ENCODE measurements at regions not wholly inside any gene's neighbourhood (a gene's known extent, or its start where the extent isn't known, plus 50 kb on each side); places are given as distances from the start of the nearest gene placed in this dataset.

- no peak overlapping the region for H3K9ac ChIP-seq (ENCODE audit: low read depth, low read length)
- H3K79me2 ChIP-seq (ENCODE audit: insufficient read depth, low read length) = no peaks in the 10 kb centered on the region
- no peak overlapping the region for H3K4me2 ChIP-seq (ENCODE audit: insufficient read depth, low read length)
- ATAC-seq (ENCODE audit: insufficient read depth, low read depth) (no peak), DNase-seq (no peak)
- no peak for TF ChIP-seq CTCF (IDR thresholded peaks at IDR 0.05; ENCODE audit: borderline replicate concordance, extremely low read depth, low read length, poor library complexity, severe bottlenecking)
- no peak for TF ChIP-seq EZH2 (IDR thresholded peaks at IDR 0.05; ENCODE audit: borderline replicate concordance, low read depth, low read length, severe bottlenecking)
- H3K27me3 ChIP-seq (ENCODE audit: insufficient read depth, low read length, poor library complexity) = no peaks in the 10 kb centered on the region
- no peaks in the 10 kb centered on the region for H3K4me1 ChIP-seq (ENCODE audit: insufficient read depth, low read length)
- no peaks in the 10 kb centered on the region for H3K9me3 ChIP-seq (ENCODE audit: insufficient read depth, low read length, severe bottlenecking)
- no peak overlapping the region for H3K27ac ChIP-seq (ENCODE audit: low read length)
- no peaks in the 10 kb centered on the region for H3K36me3 ChIP-seq (ENCODE audit: insufficient read depth, low read length)
- H3K4me3 ChIP-seq (ENCODE audit: low read depth in 1 of 2, low read length in 2 of 2) = no peak overlapping the region
- H4K20me1 ChIP-seq (ENCODE audit: insufficient read depth, low read length) = no peaks in the 10 kb centered on the region
- no peak overlapping the region for H2AFZ ChIP-seq (ENCODE audit: low read depth, low read length)
These were observed 812.6 kb downstream of the MCTP2 start for GRCh38 chr15:95043933-95044313.

GRCh38 chr15:95044745-95045417 lies 813.5 kb downstream of the MCTP2 start:
- no peak overlapping the region for H3K27ac ChIP-seq (ENCODE audit: low read length)
- no peak overlapping the region for H3K9ac ChIP-seq (ENCODE audit: low read depth, low read length)

GRCh38 chr15:95051861-95052260 lies 820.5 kb downstream of the MCTP2 start:
- DNase-seq (no peak), ATAC-seq (ENCODE audit: insufficient read depth, low read depth) (no peak)
- H3K9me3 ChIP-seq (ENCODE audit: insufficient read depth, low read length, severe bottlenecking) = no peaks in the 10 kb centered on the region

More at GRCh38 chr15:95044745-95045417, 813.5 kb downstream of the MCTP2 start:
- TF ChIP-seq EZH2 (IDR thresholded peaks at IDR 0.05; ENCODE audit: borderline replicate concordance, low read depth, low read length, severe bottlenecking) (no peak), CTCF (IDR thresholded peaks at IDR 0.05; ENCODE audit: borderline replicate concordance, extremely low read depth, low read length, poor library complexity, severe bottlenecking) (no peak)
- Histone ChIP-seq H3K4me2 (ENCODE audit: insufficient read depth, low read length) (no peak overlapping the region), H3K9me3 (ENCODE audit: insufficient read depth, low read length, severe bottlenecking) (no peaks in the 10 kb centered on the region), H3K27me3 (ENCODE audit: insufficient read depth, low read length, poor library complexity) (no peaks in the 10 kb centered on the region), H3K36me3 (ENCODE audit: insufficient read depth, low read length) (no peaks in the 10 kb centered on the region), H2AFZ (ENCODE audit: low read depth, low read length) (no peak overlapping the region), H3K79me2 (ENCODE audit: insufficient read depth, low read length) (no peaks in the 10 kb centered on the region), H3K4me1 (ENCODE audit: insufficient read depth, low read length) (no peaks in the 10 kb centered on the region), H4K20me1 (ENCODE audit: insufficient read depth, low read length) (no peaks in the 10 kb centered on the region), H3K4me3 (ENCODE audit: low read depth in 1 of 2, low read length in 2 of 2) (no peak overlapping the region)
- ATAC-seq (ENCODE audit: insufficient read depth, low read depth) (no peak), DNase-seq (no peak)

More at GRCh38 chr15:95051861-95052260, 820.5 kb downstream of the MCTP2 start:
- H3K27me3 ChIP-seq (ENCODE audit: insufficient read depth, low read length, poor library complexity) = no peaks in the 10 kb centered on the region
- no peak overlapping the region for H3K4me2 ChIP-seq (ENCODE audit: insufficient read depth, low read length)
- H3K4me3 ChIP-seq (ENCODE audit: low read depth in 1 of 2, low read length in 2 of 2) = no peak overlapping the region
- no peaks in the 10 kb centered on the region for H3K79me2 ChIP-seq (ENCODE audit: insufficient read depth, low read length)
- TF ChIP-seq EZH2 (IDR thresholded peaks at IDR 0.05; ENCODE audit: borderline replicate concordance, low read depth, low read length, severe bottlenecking) (no peak), CTCF (IDR thresholded peaks at IDR 0.05; ENCODE audit: borderline replicate concordance, extremely low read depth, low read length, poor library complexity, severe bottlenecking) (no peak)
- no peaks in the 10 kb centered on the region for H3K36me3 ChIP-seq (ENCODE audit: insufficient read depth, low read length)
- H3K4me1 ChIP-seq (ENCODE audit: insufficient read depth, low read length) = no peaks in the 10 kb centered on the region
- no peak overlapping the region for H2AFZ ChIP-seq (ENCODE audit: low read depth, low read length)
- H4K20me1 ChIP-seq (ENCODE audit: insufficient read depth, low read length) = no peaks in the 10 kb centered on the region
- H3K9ac ChIP-seq (ENCODE audit: low read depth, low read length) = no peak overlapping the region
- no peak overlapping the region for H3K27ac ChIP-seq (ENCODE audit: low read length)
